ENCODE measurements at regions not wholly inside any gene's neighbourhood (a gene's known extent, or its start where the extent isn't known, plus 50 kb on each side); places are given as distances from the start of the nearest gene placed in this dataset.

DNA sequence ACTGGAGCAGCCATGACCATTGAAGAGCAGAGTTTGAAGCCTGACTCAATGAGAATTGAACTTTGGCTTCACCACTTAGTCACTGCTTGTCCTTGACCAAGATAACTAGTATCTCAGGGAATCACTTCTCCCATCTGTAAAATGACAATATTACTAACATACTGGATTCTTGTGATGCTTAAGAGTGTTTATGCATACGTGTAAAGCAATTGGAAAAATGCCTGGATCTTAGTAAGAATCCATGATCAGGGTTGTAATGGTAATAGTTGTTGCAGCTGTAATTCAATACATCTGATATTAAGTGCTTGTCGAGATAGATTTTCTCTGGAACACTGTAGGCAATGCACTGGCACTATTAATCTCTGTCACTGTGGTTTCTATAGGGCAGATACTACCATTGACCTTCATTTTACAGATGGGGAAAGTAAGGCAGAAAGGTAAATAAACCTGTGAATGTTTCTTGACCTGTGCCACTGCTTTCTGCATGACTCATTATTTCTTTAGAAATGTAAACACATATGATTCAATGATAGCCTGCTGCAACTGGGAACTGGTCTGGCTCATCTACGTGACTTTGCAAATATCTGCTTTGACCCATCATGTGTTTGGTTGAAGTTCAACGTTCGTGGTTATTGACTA lies 662.5 kb downstream of the PLA2G4A start:
- Histone ChIP-seq H3K27me3 (ENCODE audit: insufficient read depth, low read depth, low read length) (no peaks in the 10 kb centered on the region), H3K27ac (ENCODE audit: low read length) (no peak overlapping the region), H3F3A (ENCODE audit: insufficient read depth, low read length, poor library complexity, severe bottlenecking) (no peaks in the 10 kb centered on the region), H3K9ac (ENCODE audit: low read length) (no peak overlapping the region), H3K4me2 (ENCODE audit: low read length) (no peak overlapping the region), H2AFZ (ENCODE audit: low read depth, low read length) (no peak overlapping the region), H3K9me2 (ENCODE audit: insufficient read depth, low read length) (no peaks in the 10 kb centered on the region), H3K79me2 (replicated peaks; ENCODE audit: insufficient read depth, low read length) (no peaks in the 10 kb centered on the region), H3K36me3 (ENCODE audit: insufficient read depth, low read length) (no peaks in the 10 kb centered on the region), H3K9me3 (ENCODE audit: low read length) (no peaks in the 10 kb centered on the region), H3K4me3 (ENCODE audit: low read length) (no peak overlapping the region), H4K20me1 (ENCODE audit: insufficient read depth) (no peaks in the 10 kb centered on the region)
- no peak for TF ChIP-seq EP300 (conservative IDR thresholded peaks at IDR 0.05; ENCODE audit: poor library complexity, severe bottlenecking)
- TF ChIP-seq MXI1 (conservative IDR thresholded peaks at IDR 0.05; ENCODE audit: poor library complexity, severe bottlenecking), result no peak
- no peak for TF ChIP-seq EZH2 (IDR thresholded peaks at IDR 0.05; ENCODE audit: borderline replicate concordance, insufficient read depth, low read length, poor library complexity, severe bottlenecking)
- TF ChIP-seq, protein P1, sequence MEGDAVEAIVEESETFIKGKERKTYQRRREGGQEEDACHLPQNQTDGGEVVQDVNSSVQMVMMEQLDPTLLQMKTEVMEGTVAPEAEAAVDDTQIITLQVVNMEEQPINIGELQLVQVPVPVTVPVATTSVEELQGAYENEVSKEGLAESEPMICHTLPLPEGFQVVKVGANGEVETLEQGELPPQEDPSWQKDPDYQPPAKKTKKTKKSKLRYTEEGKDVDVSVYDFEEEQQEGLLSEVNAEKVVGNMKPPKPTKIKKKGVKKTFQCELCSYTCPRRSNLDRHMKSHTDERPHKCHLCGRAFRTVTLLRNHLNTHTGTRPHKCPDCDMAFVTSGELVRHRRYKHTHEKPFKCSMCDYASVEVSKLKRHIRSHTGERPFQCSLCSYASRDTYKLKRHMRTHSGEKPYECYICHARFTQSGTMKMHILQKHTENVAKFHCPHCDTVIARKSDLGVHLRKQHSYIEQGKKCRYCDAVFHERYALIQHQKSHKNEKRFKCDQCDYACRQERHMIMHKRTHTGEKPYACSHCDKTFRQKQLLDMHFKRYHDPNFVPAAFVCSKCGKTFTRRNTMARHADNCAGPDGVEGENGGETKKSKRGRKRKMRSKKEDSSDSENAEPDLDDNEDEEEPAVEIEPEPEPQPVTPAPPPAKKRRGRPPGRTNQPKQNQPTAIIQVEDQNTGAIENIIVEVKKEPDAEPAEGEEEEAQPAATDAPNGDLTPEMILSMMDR (IDR thresholded peaks at IDR 0.05; ENCODE audit: poor library complexity, severe bottlenecking), result no peak
- no peak for TF ChIP-seq POLR2AphosphoS5 (IDR thresholded peaks at IDR 0.05)
- TF ChIP-seq RAD21 (conservative IDR thresholded peaks at IDR 0.05), result no peak
- no peak for TF ChIP-seq REST (IDR thresholded peaks at IDR 0.05; ENCODE audit: borderline replicate concordance)
- no peak for TF ChIP-seq SMC3 (conservative IDR thresholded peaks at IDR 0.05; ENCODE audit: poor library complexity)
- no peak for TF ChIP-seq TAF1 (IDR thresholded peaks at IDR 0.05; ENCODE audit: low read depth)

GRCh38 chr1:187498028-187498427 lies 669.3 kb downstream of the PLA2G4A start:
- Histone ChIP-seq H3F3A (ENCODE audit: insufficient read depth, low read length, poor library complexity, severe bottlenecking) (no peaks in the 10 kb centered on the region), H3K9me3 (ENCODE audit: low read length) (no peaks in the 10 kb centered on the region), H2AFZ (ENCODE audit: low read depth, low read length) (no peak overlapping the region), H4K20me1 (ENCODE audit: insufficient read depth) (no peaks in the 10 kb centered on the region), H3K27ac (ENCODE audit: low read length) (no peak overlapping the region), H3K9ac (ENCODE audit: low read length) (no peak overlapping the region), H3K36me3 (ENCODE audit: insufficient read depth, low read length) (no peaks in the 10 kb centered on the region), H3K79me2 (replicated peaks; ENCODE audit: insufficient read depth, low read length) (no peaks in the 10 kb centered on the region), H3K4me3 (ENCODE audit: low read length) (no peak overlapping the region), H3K4me2 (ENCODE audit: low read length) (no peak overlapping the region), H3K9me2 (ENCODE audit: insufficient read depth, low read length) (no peaks in the 10 kb centered on the region), H3K27me3 (ENCODE audit: insufficient read depth, low read depth, low read length) (no peaks in the 10 kb centered on the region)
- TF ChIP-seq SMC3 (conservative IDR thresholded peaks at IDR 0.05; ENCODE audit: poor library complexity) (no peak), RAD21 (conservative IDR thresholded peaks at IDR 0.05) (no peak), TAF1 (IDR thresholded peaks at IDR 0.05; ENCODE audit: low read depth) (no peak), REST (IDR thresholded peaks at IDR 0.05; ENCODE audit: borderline replicate concordance) (no peak), EP300 (conservative IDR thresholded peaks at IDR 0.05; ENCODE audit: poor library complexity, severe bottlenecking) (no peak), MXI1 (conservative IDR thresholded peaks at IDR 0.05; ENCODE audit: poor library complexity, severe bottlenecking) (no peak), POLR2AphosphoS5 (IDR thresholded peaks at IDR 0.05) (no peak), EZH2 (IDR thresholded peaks at IDR 0.05; ENCODE audit: borderline replicate concordance, insufficient read depth, low read length, poor library complexity, severe bottlenecking) (no peak)
- TF ChIP-seq, protein P1 (IDR thresholded peaks at IDR 0.05; ENCODE audit: poor library complexity, severe bottlenecking), result no peak
